Limb (tissue), 2 donors: ENCODE measurements at regions not wholly inside any gene's neighbourhood (a gene's known extent, or its start where the extent isn't known, plus 50 kb on each side); places are given as distances from the start of the nearest gene placed in this dataset.

Experiments
- DNase-seq, 2 donors: peaks; one replicate each; pipeline ENCODE4 v3.0.0-alpha.2; 2016; ENCODE audit errors: extremely low spot score in 2 of 2

- DNase-seq = no peak
These were observed 444.3 kb upstream of the RGS6 start for GRCh38 chr14:71487941-71488340.

DNA sequence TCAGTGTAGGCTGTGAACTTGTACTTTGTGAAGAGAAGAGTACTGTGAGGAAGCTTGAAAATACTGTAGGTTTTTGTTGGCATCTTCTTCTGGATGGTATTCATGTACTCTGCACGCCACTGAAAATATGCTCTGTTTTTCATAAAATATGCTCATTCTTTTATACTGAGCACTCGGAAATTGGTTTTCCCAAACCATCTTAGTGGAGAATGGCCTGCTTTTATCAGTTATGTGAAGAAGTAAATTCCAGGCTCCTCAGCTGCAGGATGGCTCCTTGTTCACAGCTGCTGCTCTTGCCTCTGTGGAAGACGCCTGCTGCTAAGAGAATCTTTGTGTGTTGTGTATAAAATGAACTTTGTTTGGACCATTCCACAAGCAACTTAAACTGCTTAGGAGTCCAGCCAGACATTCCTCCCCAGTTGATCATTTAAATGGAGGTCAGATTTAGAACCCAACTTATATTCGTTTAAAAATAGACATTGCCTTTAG, 443.5 kb upstream of the RGS6 start:
- no peak for DNase-seq

DNA sequence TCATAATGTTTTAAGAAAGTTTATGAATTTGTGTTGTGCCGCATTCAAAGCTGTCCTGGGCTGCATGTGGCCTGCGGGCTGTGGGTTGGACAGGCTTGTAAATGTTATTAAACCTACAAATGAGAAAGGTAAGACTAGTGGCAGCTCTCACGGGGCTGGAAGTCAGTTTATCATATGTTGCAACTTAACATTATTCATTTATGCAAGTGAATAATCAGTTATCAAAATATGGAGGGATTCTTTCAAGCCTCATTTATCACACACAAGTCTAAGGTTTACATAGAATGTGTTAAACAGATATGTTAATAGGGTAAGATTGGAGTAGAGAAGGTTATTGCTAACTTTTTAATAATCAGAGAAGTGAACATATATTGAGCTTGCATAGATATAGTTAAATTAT, 442.5 kb upstream of the RGS6 start:
- no peak for DNase-seq

- no peak for DNase-seq
These were observed 440.3 kb upstream of the RGS6 start for GRCh38 chr14:71491931-71492330.

DNA sequence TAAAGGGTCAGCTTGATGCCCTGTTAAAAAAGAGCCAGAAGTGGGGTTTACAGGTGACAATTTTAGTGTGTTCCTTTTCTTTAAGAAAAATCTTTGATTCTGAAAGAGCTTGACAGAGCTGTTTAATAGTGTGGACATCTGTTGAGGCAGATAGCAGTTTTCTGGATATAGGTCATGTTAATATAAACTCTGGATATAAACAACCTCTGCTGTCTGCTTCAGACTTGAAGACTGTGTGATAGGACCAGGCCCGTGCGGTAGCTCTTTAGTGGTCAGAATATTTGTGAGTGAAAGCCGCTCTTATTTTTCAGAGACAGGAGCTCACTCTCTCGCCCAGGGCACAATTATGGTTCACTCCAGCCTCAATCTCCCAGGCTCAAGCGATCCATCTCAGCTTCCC, 439.9 kb upstream of the RGS6 start:
- DNase-seq = no peak

- peak in 1 of 2 donors; percentile 34 for DNase-seq
These were observed 434.6 kb upstream of the RGS6 start for GRCh38 chr14:71497645-71498086.

DNA sequence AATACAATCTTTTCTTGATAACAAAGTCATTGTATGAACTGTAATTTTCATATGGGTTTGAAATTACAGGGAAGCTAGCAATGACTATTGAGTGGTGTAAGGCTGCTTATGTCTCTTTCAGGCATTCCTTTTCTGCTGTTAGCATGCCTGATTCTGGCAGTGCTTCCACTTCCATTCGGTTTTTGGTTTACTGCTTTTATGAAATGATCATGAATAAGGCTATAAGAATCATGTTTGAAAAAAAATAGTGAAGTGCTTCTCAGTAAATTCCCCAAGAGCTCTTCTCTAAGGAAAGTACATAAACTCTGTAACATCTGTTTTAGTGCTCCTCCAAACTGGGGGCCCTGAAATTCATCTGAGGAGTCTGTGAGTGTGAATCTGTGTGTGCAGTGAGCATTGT, 434.0 kb upstream of the RGS6 start:
- peak in 1 of 2 donors; percentile 50 for DNase-seq

- DNase-seq = no peak
These were observed 433.2 kb upstream of the RGS6 start for GRCh38 chr14:71499018-71499417.

DNA sequence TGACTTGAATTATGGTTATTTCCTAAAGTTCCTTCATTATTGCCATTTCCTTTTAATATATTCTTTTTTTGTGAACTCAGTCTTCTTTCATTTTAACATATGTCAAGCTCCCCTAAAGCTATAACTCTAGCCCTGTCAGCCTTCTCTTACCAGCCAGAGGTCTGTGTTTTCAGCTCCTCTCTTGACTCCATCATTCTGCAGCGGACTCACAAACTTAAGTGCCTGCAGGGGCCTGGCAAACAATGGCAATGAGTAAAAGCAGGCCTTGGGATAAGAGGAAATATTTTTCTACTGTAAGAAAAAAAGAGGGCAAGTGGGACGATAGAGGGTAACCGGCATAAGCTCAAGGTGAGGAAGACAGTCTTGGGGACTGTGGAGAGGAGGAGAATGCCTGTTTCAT, 424.5 kb upstream of the RGS6 start:
- no peak for DNase-seq

DNA sequence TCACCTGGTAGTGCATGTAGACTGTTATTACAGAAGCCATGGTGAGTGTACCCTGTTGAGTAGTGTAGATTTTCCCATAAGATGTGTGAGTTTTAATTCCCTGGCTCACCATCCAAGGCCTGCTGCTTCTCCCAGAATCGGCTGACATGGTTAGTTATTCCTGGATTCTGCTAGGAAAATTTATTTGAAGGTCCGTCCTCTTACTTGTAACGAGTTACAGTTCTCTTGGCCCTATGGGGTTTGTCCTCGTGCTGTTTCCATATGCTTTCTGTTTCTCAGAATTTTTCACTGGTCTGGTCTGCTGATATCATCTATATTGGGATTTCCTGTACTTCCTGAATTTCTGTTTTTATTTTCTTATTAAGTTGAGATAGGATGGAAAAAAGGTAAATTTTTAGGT, 423.3 kb upstream of the RGS6 start:
- no peak for DNase-seq

GRCh38 chr14:71511152-71511551, 421.1 kb upstream of the RGS6 start:
- DNase-seq = no peak

GRCh38 chr14:71514941-71515919, 417.0 kb upstream of the RGS6 start:
- DNase-seq = no peak

- DNase-seq = no peak
These were observed 410.7 kb upstream of the RGS6 start for GRCh38 chr14:71521238-71522135.

DNA sequence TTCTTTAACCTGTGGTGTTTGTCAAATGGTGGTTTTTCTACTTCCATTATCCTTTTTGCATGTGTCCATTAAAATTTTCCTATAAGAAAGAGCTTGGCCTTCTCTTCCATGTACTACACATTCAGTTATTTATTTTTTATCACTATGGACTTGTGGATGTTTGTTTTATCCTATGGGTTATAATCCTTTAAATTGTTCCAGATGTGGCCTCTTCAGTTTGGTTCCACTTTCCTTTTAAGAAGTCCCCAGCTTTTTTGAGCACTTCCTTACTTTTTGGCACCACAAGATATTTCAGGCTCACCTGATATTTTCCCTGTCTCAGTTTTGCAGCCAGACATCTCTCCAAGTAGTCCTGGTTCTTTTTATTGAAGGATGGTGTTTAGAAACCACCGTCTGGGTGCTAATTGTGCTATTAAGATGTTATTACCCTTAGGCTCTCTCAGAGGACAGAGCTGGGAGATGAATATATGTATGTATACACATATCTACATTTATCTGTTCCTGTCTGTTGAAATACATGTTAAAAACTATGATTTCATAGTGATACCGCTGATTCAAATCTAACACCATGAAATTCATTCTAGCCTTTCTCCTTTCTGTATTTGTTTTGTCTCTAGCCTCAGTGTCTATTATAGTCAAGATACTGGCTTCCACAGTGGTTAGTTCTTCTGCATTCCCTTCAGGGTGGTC, 408.5 kb upstream of the RGS6 start:
- peak in 1 of 2 donors; percentile 36 for DNase-seq

- no peak for DNase-seq
These were observed 407.8 kb upstream of the RGS6 start for GRCh38 chr14:71524320-71524982.

DNA sequence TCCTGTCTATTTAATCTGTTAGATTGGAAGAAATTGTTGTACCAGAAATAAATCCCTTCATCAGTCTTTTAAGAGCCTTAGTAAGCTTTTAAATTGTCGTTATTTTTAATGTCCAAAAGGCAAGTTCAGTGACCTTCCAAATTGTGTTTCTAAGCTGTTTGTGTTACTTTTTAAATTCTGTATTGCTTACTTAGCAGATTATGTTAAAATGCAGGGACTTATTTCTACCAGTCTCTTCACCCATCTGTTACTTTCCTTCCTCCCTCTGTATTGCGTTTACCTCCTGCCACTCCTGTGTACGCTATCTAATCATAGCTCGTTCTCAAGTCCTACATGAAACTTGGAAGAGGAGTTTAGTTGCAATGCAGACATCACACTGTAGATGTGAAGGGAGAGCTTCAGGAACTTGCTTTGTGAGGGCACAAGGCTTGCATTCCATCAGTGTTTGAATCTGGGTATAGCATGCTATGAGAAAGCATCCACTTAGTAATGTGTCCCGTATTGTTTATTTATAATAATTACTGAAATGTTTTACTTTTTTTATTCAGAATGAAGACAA, 406.5 kb upstream of the RGS6 start:
- DNase-seq = no peak

DNA sequence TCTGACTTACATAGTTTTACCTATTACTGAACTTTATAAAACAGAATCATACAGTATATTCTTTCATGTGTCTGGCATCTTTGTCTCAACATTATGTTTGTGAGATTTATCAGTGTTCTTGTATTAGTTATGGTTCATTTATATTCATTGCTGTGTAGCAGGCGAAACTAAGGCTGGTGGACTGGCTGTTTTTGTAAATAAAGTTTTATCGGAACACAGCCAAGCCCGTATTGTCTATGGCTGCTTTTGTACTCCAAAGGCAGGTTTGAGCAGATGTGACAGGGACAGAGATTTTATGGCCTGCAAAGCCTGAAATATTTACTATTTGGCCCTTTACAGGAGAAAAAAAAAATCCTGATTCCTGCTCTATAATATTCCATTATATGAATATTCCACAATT, 405.8 kb upstream of the RGS6 start:
- DNase-seq = no peak

GRCh38 chr14:71527838-71528237, 404.4 kb upstream of the RGS6 start:
- DNase-seq = no peak

- peak in 1 of 2 donors; percentile 36 for DNase-seq
These were observed 402.4 kb upstream of the RGS6 start for GRCh38 chr14:71529848-71530247.

GRCh38 chr14:71532344-71532743, 399.9 kb upstream of the RGS6 start:
- no peak for DNase-seq

- no peak for DNase-seq
These were observed 399.4 kb upstream of the RGS6 start for GRCh38 chr14:71532790-71533189.
